ENCODE measurements at regions not wholly inside any gene's neighbourhood (a gene's known extent, or its start where the extent isn't known, plus 50 kb on each side); places are given as distances from the start of the nearest gene placed in this dataset.
"Not testable (repeated sequence)": the region's sequence is repeated elsewhere in the genome, so short reads cannot be mapped to it uniquely, and the experiment has no call there.

DNA sequence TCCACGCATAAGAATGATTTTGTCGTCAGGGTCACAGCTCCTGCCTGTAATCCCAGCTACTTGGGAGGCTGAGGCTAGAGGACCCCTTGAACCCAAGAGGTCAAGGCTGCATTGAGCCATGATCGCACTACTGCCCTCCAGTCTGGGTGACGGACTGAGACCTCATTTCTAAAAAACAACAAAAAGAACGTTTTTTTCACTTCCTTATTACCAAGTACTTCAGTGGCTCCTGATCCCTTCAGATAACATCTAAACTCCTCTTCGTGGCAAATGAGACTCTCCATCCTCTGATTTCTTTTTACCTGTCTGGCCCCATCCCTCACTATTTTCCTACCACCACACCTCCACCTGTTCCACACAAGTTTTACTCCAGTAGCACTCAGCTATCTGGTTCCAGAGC is 105.4 kb upstream of the TLK1 start:
- no peak for DNase-seq

- DNase-seq, result not testable (repeated sequence)
Observed at GRCh38 chr2:171261529-171261928, 100.8 kb upstream of the TLK1 start.

GRCh38 chr2:171260471-171261424 is 100.1 kb upstream of the TLK1 start:
- peak; percentile 17 for DNase-seq

- no peak for DNase-seq
Observed at GRCh38 chr2:171254666-171255065, 94.0 kb upstream of the TLK1 start.

DNA sequence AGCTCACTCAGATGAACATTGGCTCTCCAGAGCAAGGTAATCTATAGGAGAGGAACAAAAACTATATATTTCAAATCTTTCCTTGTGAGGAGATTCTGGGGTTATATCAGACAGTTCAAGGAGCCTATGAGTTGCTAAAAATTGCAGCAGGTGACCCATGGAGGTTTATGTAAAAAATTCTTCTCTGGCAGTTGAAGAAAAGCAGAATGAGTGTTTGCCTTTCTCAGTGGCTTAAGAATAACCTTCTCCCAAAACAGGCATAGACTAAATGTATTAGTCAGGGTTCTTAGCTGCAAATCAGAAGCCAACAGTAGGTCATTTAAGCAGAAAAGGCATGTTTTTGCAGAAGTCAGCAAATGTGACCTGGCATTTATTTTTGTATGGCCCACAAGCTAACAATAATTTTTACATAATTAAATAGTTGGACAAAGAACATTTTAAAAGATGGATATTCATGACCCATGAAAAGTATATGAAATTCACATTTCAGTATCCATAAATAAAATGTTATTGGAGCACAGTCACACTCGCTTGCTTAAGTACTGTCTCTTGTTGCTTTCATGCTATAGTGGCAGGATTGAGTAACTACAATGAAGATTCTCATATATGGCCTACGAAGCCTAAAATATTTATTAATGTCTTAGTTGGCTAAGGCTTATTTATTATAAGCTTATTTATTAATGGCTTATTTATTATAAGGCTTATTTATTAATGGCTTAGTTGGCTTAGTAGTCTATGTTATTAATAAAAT is 93.4 kb upstream of the TLK1 start:
- DNase-seq, result no peak

DNA sequence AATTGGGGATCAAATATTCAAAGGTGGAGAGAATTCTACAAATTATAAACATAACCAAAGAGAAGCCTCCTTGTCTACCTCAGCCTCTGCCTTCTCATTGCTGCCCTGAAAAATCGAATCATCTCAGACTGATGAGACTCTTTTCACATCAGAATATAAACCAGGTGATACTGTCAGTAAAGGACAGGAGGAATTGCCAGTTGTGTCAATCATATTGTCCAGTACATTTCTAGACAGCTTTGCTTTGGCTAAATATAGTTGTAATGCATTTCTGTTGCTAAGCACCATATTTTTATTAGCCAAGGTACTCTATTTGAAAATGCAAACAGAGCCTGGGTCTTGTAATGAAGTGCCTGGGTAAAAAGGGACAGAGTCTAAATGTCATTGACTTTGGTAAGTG is 92.6 kb upstream of the TLK1 start:
- DNase-seq, result no peak

- no peak for DNase-seq
Observed at GRCh38 chr2:171249689-171250088, 89.0 kb upstream of the TLK1 start.

DNA sequence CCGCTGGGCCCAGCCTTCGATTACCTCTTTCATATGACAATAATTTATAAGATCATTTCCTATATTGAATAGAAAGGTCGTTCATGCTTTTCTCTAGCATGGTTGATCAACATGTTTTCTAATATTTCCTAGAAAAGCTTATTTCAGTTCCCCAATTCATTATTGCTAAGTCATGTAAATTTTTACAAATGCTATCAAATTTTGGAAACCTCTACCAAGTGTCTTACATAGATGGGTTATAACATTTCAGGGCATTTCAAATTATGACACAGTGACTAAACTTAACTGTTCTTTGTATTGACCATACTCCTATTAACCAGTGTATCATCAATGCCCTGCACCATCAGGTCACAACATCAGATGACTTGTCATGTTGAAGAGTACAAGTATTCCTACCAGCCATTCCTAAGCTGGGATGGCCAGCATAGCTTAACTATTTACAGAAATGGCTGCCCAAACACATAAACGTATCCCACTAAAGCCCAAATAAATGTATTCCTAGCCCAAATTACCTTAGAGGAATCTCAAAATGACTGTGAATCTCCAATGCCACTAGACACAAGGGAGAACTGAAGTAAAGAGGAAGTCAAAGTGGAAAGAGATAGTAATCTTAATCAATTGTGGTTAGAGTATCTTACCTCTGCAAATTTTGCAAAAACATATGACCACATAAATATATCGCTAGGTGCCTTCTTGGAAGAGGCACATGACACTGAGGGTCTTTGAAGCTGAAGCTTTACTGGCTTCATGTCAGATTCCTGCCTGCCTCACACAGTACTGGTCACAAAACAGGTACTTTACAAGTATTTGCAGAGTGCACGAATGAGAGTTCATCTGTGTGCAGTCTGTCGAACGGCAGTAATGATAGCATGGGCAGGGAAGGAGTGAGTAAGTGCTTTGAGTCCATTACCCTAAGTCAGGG is 87.3 kb upstream of the TLK1 start:
- peak; percentile 3 for DNase-seq

DNA sequence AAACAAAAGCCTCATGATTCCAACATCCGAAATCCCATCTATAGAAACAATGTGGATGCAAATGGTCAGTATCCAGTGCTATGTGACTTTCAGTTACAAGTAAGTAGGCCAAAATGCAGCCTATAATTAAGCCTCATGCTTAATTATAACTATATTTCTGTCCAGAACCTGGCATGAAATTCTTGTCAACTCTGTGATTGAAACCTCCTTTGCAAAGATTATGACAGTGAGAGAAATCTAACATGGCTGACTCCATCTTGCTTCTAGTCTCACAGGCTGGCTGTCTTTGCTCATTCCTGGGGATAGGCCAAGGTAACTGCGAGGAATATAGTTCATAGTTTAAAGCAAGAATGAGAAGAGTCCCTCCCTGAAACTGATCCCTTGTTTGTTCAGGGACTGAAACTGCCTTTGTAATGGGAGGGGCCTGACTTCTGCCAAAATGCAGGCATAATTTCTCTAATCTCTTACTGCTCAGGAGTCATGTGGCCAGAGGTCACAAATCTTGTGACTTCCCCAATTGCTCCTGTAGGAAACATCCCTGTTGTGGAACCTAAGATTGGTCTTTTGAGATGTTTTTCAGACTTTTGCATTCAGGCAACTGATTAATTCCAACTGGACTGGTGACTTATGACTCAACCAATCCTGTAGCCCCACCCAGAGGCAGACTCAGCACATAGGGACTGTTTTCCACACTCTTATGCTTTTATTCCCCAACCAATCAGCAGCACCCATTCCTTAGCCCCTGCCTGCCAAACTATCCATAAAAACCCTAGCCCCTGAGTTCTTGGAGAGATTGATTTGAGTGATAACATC is 84.5 kb upstream of the TLK1 start:
- DNase-seq, result no peak

- DNase-seq, result no peak
Observed at GRCh38 chr2:171244466-171244969, 83.8 kb upstream of the TLK1 start.

- DNase-seq, result no peak
Observed at GRCh38 chr2:171241771-171242170, 81.1 kb upstream of the TLK1 start.

DNA sequence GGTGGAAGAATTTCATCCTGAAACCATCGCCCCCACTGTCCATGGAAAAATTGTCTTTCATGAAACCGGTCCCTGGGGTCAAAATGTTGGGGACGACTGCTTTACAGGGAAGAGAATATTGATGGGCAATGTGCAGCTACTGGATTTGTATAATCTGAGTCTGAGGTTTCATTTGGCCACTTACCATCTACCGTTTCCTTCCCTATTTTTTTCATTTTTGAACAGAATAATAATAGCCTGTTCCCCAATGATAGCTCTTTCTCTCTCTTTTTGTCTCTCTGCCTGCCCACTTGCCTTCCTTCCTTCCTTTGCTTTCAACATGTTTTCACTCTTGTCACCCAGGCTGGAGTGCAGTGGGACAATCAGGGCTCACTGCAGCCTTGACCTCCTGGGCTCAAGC is 78.3 kb upstream of the TLK1 start:
- no peak for DNase-seq

GRCh38 chr2:171237751-171238505 is 77.2 kb upstream of the TLK1 start:
- no peak for DNase-seq

DNA sequence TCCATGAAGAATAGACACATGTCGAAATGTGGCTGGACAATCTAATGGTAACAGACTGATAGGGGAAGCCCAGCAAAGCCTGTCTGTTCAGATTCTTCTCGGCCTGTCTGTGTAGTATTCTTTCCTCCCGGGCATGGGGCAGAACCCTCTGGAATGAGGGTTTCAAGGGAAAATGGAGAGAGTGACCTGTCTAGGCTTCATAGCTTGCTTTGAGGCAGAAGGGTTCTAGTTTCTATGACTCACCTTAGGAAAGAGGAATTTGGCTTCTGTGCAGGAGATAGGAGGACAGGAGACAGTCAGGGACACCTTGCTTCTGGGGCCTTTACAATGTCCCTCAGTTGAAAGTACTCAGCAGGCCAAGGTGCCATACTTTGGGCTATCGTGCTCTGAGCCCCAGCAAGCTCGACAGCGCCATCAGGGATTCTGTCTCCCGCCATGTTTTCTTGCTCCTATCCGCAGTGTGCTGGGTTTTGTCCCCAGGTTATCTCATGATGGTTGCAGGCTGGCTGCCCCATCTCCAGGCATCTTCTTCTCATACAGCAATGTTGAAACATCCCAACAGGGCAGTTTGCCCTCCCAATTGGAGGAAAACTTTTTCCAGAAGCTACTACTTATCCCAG is 74.7 kb upstream of the TLK1 start:
- no peak for DNase-seq

DNA sequence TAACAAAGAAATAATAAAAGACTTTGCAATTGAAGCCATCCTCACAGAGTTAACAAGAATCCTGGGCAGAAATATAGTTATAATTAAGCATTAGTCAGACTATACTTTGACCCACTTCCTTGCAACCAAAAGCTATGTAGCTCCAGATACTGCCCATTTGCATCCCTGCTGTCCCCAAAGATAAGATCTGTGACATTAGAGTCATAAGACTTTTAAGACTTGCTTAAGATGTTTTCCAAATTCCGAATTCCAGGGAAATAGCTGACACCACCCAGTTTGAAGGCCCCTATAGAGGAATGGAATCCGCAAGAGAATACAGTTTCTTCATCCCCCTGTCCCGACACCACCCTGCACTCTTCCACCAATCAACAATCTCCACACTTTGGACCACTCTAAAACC is 69.5 kb upstream of the TLK1 start:
- DNase-seq, result no peak

GRCh38 chr2:171228826-171229225 is 68.1 kb upstream of the TLK1 start:
- no peak for DNase-seq

- no peak for DNase-seq
Observed at GRCh38 chr2:171227066-171227782, 66.5 kb upstream of the TLK1 start.

DNA sequence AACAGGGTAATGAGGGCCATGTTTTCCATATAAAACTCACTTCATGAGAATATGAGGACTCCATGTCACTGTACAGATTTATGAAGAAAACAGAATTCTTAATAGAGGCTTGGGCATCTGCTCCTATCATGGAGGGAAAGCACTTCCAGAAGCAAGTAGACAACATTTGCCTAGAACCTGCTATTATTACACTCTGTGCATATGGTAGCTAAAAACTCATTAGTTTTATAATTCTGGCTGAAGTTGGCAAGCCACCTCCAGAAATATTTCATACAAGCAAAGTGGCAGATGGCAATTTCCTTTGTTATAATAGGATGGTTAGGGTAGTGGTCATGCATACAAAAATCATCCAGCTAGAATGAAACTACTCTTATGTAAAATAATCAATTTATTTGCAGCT is 65.8 kb upstream of the TLK1 start:
- no peak for DNase-seq

- no peak for DNase-seq
Observed at GRCh38 chr2:171225989-171226388, 65.3 kb upstream of the TLK1 start.
